ACC112 (cell line): ENCODE measurements at regions not wholly inside any gene's neighbourhood (a gene's known extent, or its start where the extent isn't known, plus 50 kb on each side); places are given as distances from the start of the nearest gene placed in this dataset.
A peak's percentile ranks its signal among the peaks of the same experiment; 100 is the strongest.

Source experiments
- H2AFZ ChIP-seq: fragments of 200-600 bp; sonication (generic); one replicate; pipeline ENCODE4 v1.6.0; 2017; ENCODE audit warnings: antibody characterized with exemption, low read length; ENCODE audit not compliant: unreplicated experiment
- H3K27ac ChIP-seq: fragments of 200-600 bp; sonication (generic); 2 replicates; pipeline ENCODE4 v1.5.1; 2014; ENCODE audit warnings: low read depth, mild to moderate bottlenecking, antibody characterized with exemption, low read length, moderate library complexity
- H3K27me3 ChIP-seq: fragments of 200-600 bp; sonication (generic); 2 replicates; pipeline ENCODE4 v1.6.1; 2014; ENCODE audit warnings: mild to moderate bottlenecking, antibody characterized with exemption, low read length, moderate library complexity, mixed read lengths; ENCODE audit not compliant: insufficient read depth
- H3K36me3 ChIP-seq: fragments of 200-600 bp; sonication (generic); 2 replicates; pipeline ENCODE4 v1.6.1; 2016; ENCODE audit warnings: mild to moderate bottlenecking, antibody characterized with exemption, low read length, moderate library complexity, mixed read lengths; ENCODE audit not compliant: insufficient read depth
- H3K4me1 ChIP-seq: fragments of 200-600 bp; sonication (generic); one replicate; pipeline ENCODE4 v1.6.1; 2016; ENCODE audit warnings: low read length, mixed read lengths; ENCODE audit not compliant: insufficient read depth, unreplicated experiment, control insufficient read depth
- H3K4me3 ChIP-seq: fragments of 200-600 bp; sonication (generic); 2 replicates; pipeline ENCODE4 v1.5.1; 2014; ENCODE audit warnings: mild to moderate bottlenecking, low read depth, low read length
- H3K79me2 ChIP-seq: fragments of 200-600 bp; sonication (generic); one replicate; pipeline ENCODE4 v1.6.0; 2016; ENCODE audit warnings: low read length; ENCODE audit not compliant: control insufficient read depth, unreplicated experiment, insufficient read depth

DNA sequence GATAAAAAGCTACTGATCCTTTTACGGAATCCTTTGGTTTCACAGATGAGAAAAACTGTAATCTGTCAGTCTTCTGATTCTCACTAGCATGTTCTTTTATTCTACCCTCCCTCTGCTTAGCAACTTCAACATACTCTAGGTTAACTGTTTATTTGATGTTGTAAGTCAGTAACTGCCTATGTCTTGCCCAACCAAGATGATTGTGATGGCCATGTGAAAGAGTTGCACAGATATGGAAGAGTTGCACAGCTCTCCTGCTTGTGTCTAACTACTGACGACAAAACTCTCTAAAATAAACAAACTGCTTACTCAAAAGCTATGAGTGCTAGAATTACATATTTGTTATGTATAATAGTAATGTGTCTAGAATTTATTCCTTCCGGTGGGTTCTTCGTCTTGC is 227.3 kb upstream of the DAB2 start:
- Histone ChIP-seq H3K27me3 (no peaks in the 10 kb centered on the region), H3K79me2 (no peaks in the 10 kb centered on the region), H2AFZ (no peak overlapping the region), H3K36me3 (no peaks in the 10 kb centered on the region), H3K4me1 (peaks cover 28% of the 10 kb centered on the region), H3K27ac (no peak overlapping the region), H3K4me3 (no peak overlapping the region)

DNA sequence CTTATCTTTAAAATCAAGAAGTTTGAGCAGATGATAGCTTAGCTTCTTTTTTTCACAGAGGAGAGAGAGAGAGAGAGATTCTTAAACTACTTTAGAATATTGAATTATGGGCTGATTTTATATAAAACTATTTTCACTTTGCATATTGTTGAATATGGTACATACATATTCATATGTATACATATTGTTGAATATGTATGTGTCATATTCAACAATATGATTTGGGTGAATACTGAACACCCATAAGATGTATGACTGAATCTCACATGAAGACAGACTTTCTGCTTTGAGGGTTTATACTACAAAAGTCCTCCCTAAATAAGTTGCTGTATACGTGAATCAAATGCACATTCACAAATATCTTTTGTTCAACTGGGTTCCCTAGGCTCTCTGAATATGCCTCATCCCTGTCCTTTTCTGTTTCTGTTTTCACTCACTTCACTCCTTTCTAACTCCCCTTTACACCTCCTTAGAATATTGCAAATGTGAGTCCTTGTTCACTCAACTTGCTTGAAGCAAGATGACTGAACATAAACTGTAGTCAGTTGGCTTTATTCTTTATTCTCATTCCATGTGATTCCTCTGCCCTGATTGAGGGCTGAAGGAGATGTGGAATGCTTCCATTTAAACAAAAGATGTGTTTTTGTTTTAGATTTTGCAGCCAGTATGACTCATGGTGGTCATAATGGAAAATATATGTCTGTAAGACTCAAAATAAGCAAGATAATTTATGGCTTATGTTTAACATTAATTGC is 225.4 kb upstream of the DAB2 start:
- no peaks in the 10 kb centered on the region for H3K36me3 ChIP-seq
- no peak overlapping the region for H3K27ac ChIP-seq
- peaks cover 28% of the 10 kb centered on the region for H3K4me1 ChIP-seq
- no peaks in the 10 kb centered on the region for H3K27me3 ChIP-seq
- peak overlapping the region; percentile 55 for H2AFZ ChIP-seq
- no peak overlapping the region for H3K4me3 ChIP-seq
- no peaks in the 10 kb centered on the region for H3K79me2 ChIP-seq

DNA sequence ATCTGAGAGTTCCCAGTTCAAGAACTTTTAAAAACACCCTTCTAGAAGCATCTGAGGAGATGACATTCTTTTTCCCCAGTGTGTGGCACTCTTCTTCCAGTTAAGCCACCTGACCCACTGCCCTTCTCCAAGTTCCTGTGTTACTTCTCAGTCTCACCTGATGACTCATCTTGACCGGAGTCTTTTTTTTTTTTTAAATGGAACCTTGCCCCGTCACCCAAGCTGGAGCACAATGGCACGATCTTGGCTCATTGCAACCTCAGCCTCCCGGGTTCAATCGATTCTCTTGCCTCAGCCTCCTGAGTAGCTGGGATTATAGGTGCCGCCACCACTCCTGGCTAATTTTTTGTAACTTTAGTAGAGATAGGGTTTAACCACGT is 224.1 kb upstream of the DAB2 start:
- H3K4me1 ChIP-seq, result peaks cover 28% of the 10 kb centered on the region
- no peak overlapping the region for H3K4me3 ChIP-seq
- H3K27me3 ChIP-seq, result no peaks in the 10 kb centered on the region
- H3K27ac ChIP-seq, result peak overlapping the region; percentile 43
- H3K36me3 ChIP-seq, result no peaks in the 10 kb centered on the region
- H2AFZ ChIP-seq, result peak overlapping the region; percentile 29
- no peaks in the 10 kb centered on the region for H3K79me2 ChIP-seq

DNA sequence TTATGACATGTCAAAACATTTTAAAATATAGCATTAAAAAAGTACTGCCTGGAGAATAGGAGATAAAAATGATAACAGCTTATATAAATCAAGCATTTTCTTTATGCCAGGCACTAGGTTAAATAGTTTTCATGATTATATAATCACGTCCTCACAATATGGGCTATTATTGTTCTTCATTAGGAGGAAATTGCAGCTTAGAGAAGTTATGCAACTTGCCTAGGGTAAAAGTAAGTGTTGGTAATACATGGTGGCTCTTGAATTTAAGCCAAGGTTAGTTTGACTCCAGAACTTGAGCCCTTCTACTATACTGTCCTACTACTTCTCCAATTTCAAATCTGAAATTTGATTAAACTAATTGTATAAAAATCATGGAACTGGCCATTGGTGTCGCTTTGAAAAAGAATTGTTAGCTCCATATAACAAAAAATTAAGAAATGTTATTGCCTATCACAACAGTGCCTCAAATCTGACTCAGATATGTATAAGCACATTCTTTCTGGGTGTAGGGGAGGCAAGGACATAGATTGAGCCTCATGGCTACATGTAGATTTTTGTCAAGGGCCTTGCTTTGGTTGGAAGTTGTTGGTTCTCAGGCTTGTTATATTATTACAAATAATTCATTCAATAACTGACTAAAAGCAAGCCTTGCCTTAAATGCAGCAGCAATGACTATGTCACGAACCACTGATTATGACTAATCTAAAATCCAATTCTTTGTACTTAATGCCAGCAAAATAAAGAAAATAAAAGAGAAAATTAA is 223.5 kb upstream of the DAB2 start:
- no peaks in the 10 kb centered on the region for H3K79me2 ChIP-seq

DNA sequence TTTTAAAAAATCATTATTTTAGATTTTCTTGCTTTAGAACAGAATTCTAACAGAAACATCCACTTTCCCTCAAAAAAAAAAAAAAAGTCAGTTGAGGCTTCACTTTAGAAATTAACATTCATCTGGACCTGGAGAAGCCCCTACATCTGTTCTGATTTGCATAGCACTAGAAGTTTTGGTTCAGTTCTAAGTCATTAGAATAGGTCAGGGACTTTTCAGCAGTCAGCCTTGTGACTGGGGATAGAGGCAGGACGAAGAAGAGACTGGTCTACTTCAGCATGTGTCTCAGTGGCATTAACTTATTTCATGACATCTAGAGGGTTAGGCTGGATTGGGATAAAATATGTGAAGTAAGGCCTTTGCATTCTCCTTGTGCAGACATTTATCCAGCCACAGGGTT is 215.8 kb upstream of the DAB2 start:
- Histone ChIP-seq H3K4me1 (peaks cover 13% of the 10 kb centered on the region), H2AFZ (no peak overlapping the region), H3K4me3 (no peak overlapping the region), H3K79me2 (no peaks in the 10 kb centered on the region), H3K36me3 (no peaks in the 10 kb centered on the region), H3K27ac (no peak overlapping the region), H3K27me3 (no peaks in the 10 kb centered on the region)

More for the DNA sequence above, 223.5 kb upstream of the DAB2 start:
- no peak overlapping the region for H3K4me3 ChIP-seq
- H3K27me3 ChIP-seq, result no peaks in the 10 kb centered on the region
- peak overlapping the region; percentile 43 for H3K27ac ChIP-seq
- H2AFZ ChIP-seq, result peak overlapping the region; percentile 29
- no peaks in the 10 kb centered on the region for H3K36me3 ChIP-seq
- H3K4me1 ChIP-seq, result peaks cover 28% of the 10 kb centered on the region

DNA sequence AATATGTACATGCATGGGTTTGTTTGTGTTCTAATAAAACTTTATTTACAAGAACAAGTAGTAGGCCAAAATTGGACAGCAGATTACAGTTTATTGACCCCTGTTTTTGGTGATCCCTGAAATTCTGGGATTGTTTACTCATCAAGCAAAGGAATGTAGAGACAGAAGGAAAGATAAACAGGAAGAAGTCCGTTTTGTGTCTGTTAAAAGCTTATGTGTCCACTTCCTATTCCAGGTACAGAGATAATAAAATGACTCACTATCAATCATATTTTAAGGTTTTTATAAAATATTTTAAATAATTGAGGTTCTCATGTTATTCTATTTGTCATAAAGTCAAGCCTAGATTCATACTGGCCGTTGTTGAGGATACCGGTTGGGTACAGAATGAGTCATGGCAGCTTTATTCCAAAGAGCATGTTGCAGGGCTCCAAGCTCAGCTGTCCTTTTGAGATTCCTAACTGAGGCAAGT is 214.9 kb upstream of the DAB2 start:
- Histone ChIP-seq H3K27ac (peak overlapping the region; percentile 11), H3K79me2 (no peaks in the 10 kb centered on the region), H3K36me3 (no peaks in the 10 kb centered on the region), H2AFZ (no peak overlapping the region), H3K27me3 (no peaks in the 10 kb centered on the region), H3K4me3 (no peak overlapping the region), H3K4me1 (peaks cover 13% of the 10 kb centered on the region)

DNA sequence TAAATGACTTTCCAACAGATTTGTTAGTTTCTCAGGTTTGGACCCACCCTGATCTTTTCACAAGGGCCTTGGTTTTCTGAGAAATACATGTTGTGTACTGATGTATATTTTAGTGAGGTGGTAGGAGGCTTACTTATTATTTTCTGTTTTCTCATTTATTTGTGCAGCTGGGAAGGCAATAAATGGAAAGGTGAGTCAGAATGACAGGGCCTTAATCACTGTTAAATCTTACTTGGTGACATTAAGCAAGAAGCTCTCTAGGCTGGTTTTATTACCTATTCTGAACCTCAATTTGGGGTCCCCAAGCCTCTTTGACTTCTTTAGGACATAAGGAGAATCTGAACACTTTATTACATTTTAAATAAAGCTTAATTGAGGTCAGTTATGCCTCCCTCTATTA is 214.0 kb upstream of the DAB2 start:
- H3K27ac ChIP-seq, result no peak overlapping the region

DNA sequence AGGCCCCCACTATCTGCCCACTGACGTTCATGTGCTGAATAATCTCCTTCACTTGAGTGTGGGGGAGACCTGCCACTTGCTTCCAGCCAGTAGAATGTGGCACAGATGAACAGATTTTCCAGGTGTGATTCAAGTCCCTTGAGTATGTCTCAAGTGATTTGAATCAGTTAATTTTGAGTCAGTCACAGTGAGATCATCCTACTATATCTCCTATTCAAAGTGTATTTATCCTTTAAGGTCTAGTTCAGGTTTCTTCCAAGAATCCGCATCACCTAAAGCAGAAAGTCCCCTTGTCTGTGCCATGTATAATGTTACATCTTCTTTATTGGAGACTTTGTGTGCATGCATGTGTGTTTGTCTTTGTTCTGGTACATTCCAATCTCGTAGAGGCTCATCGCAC is 208.3 kb upstream of the DAB2 start:
- Histone ChIP-seq H3K27me3 (no peaks in the 10 kb centered on the region), H2AFZ (no peak overlapping the region), H3K27ac (no peak overlapping the region), H3K4me3 (no peak overlapping the region), H3K79me2 (no peaks in the 10 kb centered on the region), H3K4me1 (no peaks in the 10 kb centered on the region), H3K36me3 (no peaks in the 10 kb centered on the region)

More for the DNA sequence above, 214.0 kb upstream of the DAB2 start:
- Histone ChIP-seq H3K36me3 (no peaks in the 10 kb centered on the region), H3K27me3 (no peaks in the 10 kb centered on the region), H3K4me1 (peaks cover 13% of the 10 kb centered on the region), H3K4me3 (no peak overlapping the region), H2AFZ (no peak overlapping the region), H3K79me2 (no peaks in the 10 kb centered on the region)

DNA sequence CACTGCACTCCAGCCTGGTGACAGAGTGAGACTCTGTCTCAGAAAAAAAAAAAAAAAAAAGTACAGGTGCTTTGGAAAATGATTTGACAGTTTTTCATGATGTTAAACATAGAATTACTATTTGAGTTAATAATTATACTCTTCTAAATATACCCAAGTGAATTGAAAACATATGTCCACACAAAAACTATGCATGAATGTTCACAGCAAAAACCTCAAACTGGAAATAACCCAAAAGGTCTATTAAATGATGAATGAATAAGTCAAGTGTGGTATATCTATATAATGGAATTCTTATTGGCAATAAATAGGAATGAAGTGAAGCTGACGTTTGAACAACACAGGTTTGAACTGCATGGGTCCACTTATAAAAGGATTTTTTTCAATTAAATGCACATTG is 207.2 kb upstream of the DAB2 start:
- Histone ChIP-seq H2AFZ (no peak overlapping the region), H3K4me3 (no peak overlapping the region), H3K27me3 (no peaks in the 10 kb centered on the region), H3K36me3 (no peaks in the 10 kb centered on the region), H3K4me1 (no peaks in the 10 kb centered on the region), H3K27ac (no peak overlapping the region), H3K79me2 (no peaks in the 10 kb centered on the region)

DNA sequence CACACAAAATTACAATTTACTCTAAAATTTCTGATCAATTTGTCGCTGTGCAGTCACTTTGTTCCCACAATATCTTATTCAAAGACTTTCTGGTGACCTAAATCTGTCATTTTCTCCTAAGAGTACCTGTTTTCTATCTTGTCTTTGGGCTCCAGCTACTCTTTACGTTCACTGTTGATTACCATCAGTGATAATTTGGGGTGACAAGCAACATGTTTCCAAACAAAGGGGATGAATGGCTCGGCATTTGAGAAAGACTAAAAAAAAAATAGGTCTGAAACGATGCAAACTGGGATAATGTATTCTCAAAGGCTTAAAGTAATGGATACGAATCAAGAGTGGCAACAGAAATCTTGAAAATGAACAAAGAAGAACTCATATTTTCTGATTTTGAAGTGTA is 205.2 kb upstream of the DAB2 start:
- H3K4me1 ChIP-seq, result peaks cover 1% of the 10 kb centered on the region
- no peaks in the 10 kb centered on the region for H3K27me3 ChIP-seq
- no peak overlapping the region for H3K4me3 ChIP-seq
- no peaks in the 10 kb centered on the region for H3K36me3 ChIP-seq
- H2AFZ ChIP-seq, result no peak overlapping the region
- no peak overlapping the region for H3K27ac ChIP-seq
- H3K79me2 ChIP-seq, result no peaks in the 10 kb centered on the region

DNA sequence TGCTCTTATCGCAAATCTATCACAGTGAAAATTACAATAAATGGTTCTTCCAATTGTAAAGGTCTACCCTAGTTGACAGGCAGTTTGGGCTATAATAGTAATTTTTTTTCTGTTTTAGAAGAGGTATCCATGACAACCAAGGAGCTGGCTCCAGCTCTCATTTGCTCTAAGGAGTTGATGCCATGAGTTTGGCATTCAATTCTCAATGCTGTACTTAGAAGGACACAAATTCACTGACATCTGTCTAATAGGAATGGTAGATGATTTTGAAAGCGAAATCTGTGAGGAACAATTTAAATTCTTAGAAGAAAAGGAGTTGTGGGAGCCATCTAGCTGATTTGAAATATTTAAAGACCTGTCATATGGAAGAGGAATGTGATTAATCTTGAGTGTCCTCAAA is 203.6 kb upstream of the DAB2 start:
- Histone ChIP-seq H2AFZ (no peak overlapping the region), H3K36me3 (no peaks in the 10 kb centered on the region), H3K4me1 (peaks cover 9% of the 10 kb centered on the region), H3K79me2 (no peaks in the 10 kb centered on the region), H3K27ac (no peak overlapping the region), H3K27me3 (no peaks in the 10 kb centered on the region), H3K4me3 (no peak overlapping the region)
